ENCODE measurements at regions not wholly inside any gene's neighbourhood (a gene's known extent, or its start where the extent isn't known, plus 50 kb on each side); places are given as distances from the start of the nearest gene placed in this dataset.

GRCh38 chr15:46296002-46296401 lies 661.2 kb downstream of the SQOR start:
- H2BK15ac ChIP-seq (ENCODE audit: low read depth, low read length), result no peak overlapping the region
- BruUV-seq (replicated peaks), result no TSS peak

More at GRCh38 chr15:46296002-46296401, 661.2 kb downstream of the SQOR start:
- Histone ChIP-seq H2AK9ac (replicated peaks; ENCODE audit: low read depth, low read length, poor library complexity) (no peak overlapping the region), H3K4ac (ENCODE audit: low read depth, low read length) (no peak overlapping the region), H2AK5ac (ENCODE audit: low read depth, low read length) (no peak overlapping the region), H3K9me3 (ENCODE audit: control insufficient read depth, insufficient read depth, low read length) (no peaks in the 10 kb centered on the region; the same call in 1 of the 2 replicates), H2BK5ac (ENCODE audit: low read depth, low read length, poor library complexity, severe bottlenecking) (no peak overlapping the region), H3K79me1 (ENCODE audit: low read depth in 1 of 2, low read length in 2 of 2) (no peaks in the 10 kb centered on the region), H3K23ac (ENCODE audit: low read depth, low read length) (no peak overlapping the region), H3K9ac (ENCODE audit: low read depth, low read length) (no peak overlapping the region), H3K36me3 (ENCODE audit: control insufficient read depth, insufficient read depth, low read length) (no peaks in the 10 kb centered on the region), H4K20me1 (ENCODE audit: insufficient read depth, low read length) (no peaks in the 10 kb centered on the region), H3K27ac (ENCODE audit: insufficient read depth, low read length) (no peak overlapping the region), H3K18ac (ENCODE audit: low read depth, low read length) (no peak overlapping the region), H2BK20ac (ENCODE audit: low read depth, low read length) (no peak overlapping the region), H3K14ac (replicated peaks; ENCODE audit: low read depth, low read length) (no peak overlapping the region), H3K4me3 (ENCODE audit: insufficient read depth, low read depth, low read length) (no peak overlapping the region), H4K91ac (ENCODE audit: insufficient read depth, low read depth, low read length) (no peak overlapping the region), H2BK120ac (ENCODE audit: low read depth, low read length) (no peak overlapping the region), H4K5ac (ENCODE audit: low read depth, low read length) (no peak overlapping the region), H3K4me1 (ENCODE audit: control insufficient read depth, insufficient read depth, low read length) (peaks cover 3% of the 10 kb centered on the region; the same call in 1 of the 2 replicates), H3K4me2 (ENCODE audit: low read depth, low read length) (no peak overlapping the region), H3K27me3 (ENCODE audit: control insufficient read depth, insufficient read depth, low read length) (no peaks in the 10 kb centered on the region), H3K9me1 (ENCODE audit: insufficient read depth, low read length) (no peaks in the 10 kb centered on the region), H3K56ac (ENCODE audit: extremely low read depth, insufficient read depth, low read length) (no peak overlapping the region), H4K8ac (ENCODE audit: low read depth in 2 of 2, low read length in 2 of 2) (no peak overlapping the region), H2AFZ (replicated peaks; ENCODE audit: low read length, poor library complexity) (peak overlapping the region; percentile 52)
- TF ChIP-seq MXI1 (IDR thresholded peaks at IDR 0.05; ENCODE audit: borderline replicate concordance, low read depth, low read length) (no peak), CHD1 (IDR thresholded peaks at IDR 0.05; ENCODE audit: low read depth, low read length) (no peak), USF2 (IDR thresholded peaks at IDR 0.05; ENCODE audit: low read depth, low read length) (no peak), RAD21 (IDR thresholded peaks at IDR 0.05; ENCODE audit: low read length) (no peak), NFE2L2 (IDR thresholded peaks at IDR 0.05; ENCODE audit: low read depth, low read length) (no peak)
- intact Hi-C loops (cut with micrococcal nuclease) (no loop called here), in situ Hi-C loops (cut with MboI; ENCODE audit: low sequenced_read_pairs) (no loop called here), dilution Hi-C loops (cut with HindIII; ENCODE audit: low sequenced_read_pairs, unreplicated experiment) (no loop called here)
- whole genome bisulfite sequencing, 2 experiments (ENCODE audit: extremely low coverage in 2 of 2, insufficient read length in 1 of 2), result 67% methylated on average over 1 of the region's 8 CpGs; no CpG with 5 or more reads in 1 of the 2 experiments
- POLR2A ChIA-PET (ENCODE audit: unreplicated experiment), result no interaction called here
- ATAC-seq (ENCODE audit: low read depth) (no peak), DNase-seq (no peak)
- CTCF ChIA-PET, result no interaction called here

Data from IMR-90 (cell line).